ENCODE measurements at regions not wholly inside any gene's neighbourhood (a gene's known extent, or its start where the extent isn't known, plus 50 kb on each side); places are given as distances from the start of the nearest gene placed in this dataset.

GRCh38 chr3:144106970-144107369 is 135.3 kb downstream of the DIPK2A start:
- H3K4me3 ChIP-seq (ENCODE audit: control insufficient read depth in 2 of 3, extremely low read depth in 1 of 3, insufficient read depth in 2 of 3, low read depth in 1 of 3, low read length in 3 of 3), result no peak overlapping the region
- H3K4me2 ChIP-seq (ENCODE audit: control insufficient read depth, extremely low read depth, insufficient read depth, low read depth, low read length), result no peak overlapping the region
- H3K9me1 ChIP-seq (ENCODE audit: control insufficient read depth, extremely low read depth, insufficient read depth, low read length), result no peaks in the 10 kb centered on the region
- H3K9ac ChIP-seq (ENCODE audit: control insufficient read depth, extremely low read depth, insufficient read depth, low read length), result no peak overlapping the region
- H3K27me3 ChIP-seq (ENCODE audit: control insufficient read depth, extremely low read depth, insufficient read depth, low read length), result no peaks in the 10 kb centered on the region
- H3K27ac ChIP-seq (ENCODE audit: control insufficient read depth, insufficient read depth, low read length), result no peak overlapping the region
- FAIRE-seq (no peak), DNase-seq (ENCODE audit: low read depth, low spot score) (no peak)
- no peak overlapping the region for H2AFZ ChIP-seq (ENCODE audit: control insufficient read depth, low read length)
- no peaks in the 10 kb centered on the region for H3K79me2 ChIP-seq (ENCODE audit: control insufficient read depth, insufficient read depth, low read length)
- dilution Hi-C loops (cut with MboI; ENCODE audit: extremely low pct_ligation_motif_present, low sequenced_read_pairs), result no loop called here
- no peaks in the 10 kb centered on the region for H3K36me3 ChIP-seq (ENCODE audit: control insufficient read depth in 2 of 2, extremely low read depth in 1 of 2, insufficient read depth in 2 of 2, low read length in 2 of 2)
- no peaks in the 10 kb centered on the region for H3K4me1 ChIP-seq (ENCODE audit: control insufficient read depth, extremely low read depth, insufficient read depth, low read length)
- TF ChIP-seq CTCF (optimal IDR thresholded peaks at IDR 0.05 in 1 of 3, IDR thresholded peaks at IDR 0.05 in 1 of 3, conservative IDR thresholded peaks at IDR 0.05 in 1 of 3; ENCODE audit: extremely low read depth in 1 of 3, insufficient read depth in 2 of 3, low read length in 3 of 3), result no peak
- no peak for TF ChIP-seq EZH2 (IDR thresholded peaks at IDR 0.05; ENCODE audit: low read length)
- H3K9me3 ChIP-seq (ENCODE audit: control insufficient read depth, low read depth, low read length), result no peaks in the 10 kb centered on the region
- no peaks in the 10 kb centered on the region for H4K20me1 ChIP-seq (ENCODE audit: control insufficient read depth, extremely low read depth, insufficient read depth, low read length)

DNA sequence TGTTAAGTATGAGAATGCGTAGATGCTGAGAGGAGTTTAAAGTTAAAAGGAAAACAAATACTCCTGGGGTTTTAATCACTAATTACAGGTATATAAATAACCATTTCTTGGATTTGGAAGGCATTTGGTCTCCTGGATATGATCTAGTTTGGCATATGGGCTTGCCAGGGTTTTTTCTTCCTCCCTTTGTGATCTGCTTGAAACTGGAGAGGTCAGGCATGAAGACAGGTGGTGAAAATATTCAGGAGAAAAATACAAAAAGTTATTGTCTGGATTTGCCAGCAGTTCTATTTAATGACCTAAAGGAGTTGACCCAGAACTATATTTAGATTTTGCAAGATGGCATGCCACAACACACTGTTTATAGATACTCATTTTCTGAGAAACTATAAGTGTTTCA is 136.3 kb downstream of the DIPK2A start:
- H3K36me3 ChIP-seq (ENCODE audit: control insufficient read depth in 2 of 2, extremely low read depth in 1 of 2, insufficient read depth in 2 of 2, low read length in 2 of 2), result no peaks in the 10 kb centered on the region
- no peaks in the 10 kb centered on the region for H3K4me1 ChIP-seq (ENCODE audit: control insufficient read depth, extremely low read depth, insufficient read depth, low read length)
- FAIRE-seq (no peak), DNase-seq (ENCODE audit: low read depth, low spot score) (no peak)
- TF ChIP-seq EZH2 (IDR thresholded peaks at IDR 0.05; ENCODE audit: low read length) (no peak), CTCF (optimal IDR thresholded peaks at IDR 0.05 in 1 of 3, IDR thresholded peaks at IDR 0.05 in 1 of 3, conservative IDR thresholded peaks at IDR 0.05 in 1 of 3; ENCODE audit: extremely low read depth in 1 of 3, insufficient read depth in 2 of 3, low read length in 3 of 3) (no peak)
- no peak overlapping the region for H3K27ac ChIP-seq (ENCODE audit: control insufficient read depth, insufficient read depth, low read length)
- H3K9ac ChIP-seq (ENCODE audit: control insufficient read depth, extremely low read depth, insufficient read depth, low read length), result no peak overlapping the region
- H3K9me1 ChIP-seq (ENCODE audit: control insufficient read depth, extremely low read depth, insufficient read depth, low read length), result no peaks in the 10 kb centered on the region
- H3K4me2 ChIP-seq (ENCODE audit: control insufficient read depth, extremely low read depth, insufficient read depth, low read depth, low read length), result no peak overlapping the region
- no peak overlapping the region for H3K4me3 ChIP-seq (ENCODE audit: control insufficient read depth in 2 of 3, extremely low read depth in 1 of 3, insufficient read depth in 2 of 3, low read depth in 1 of 3, low read length in 3 of 3)
- dilution Hi-C loops (cut with MboI; ENCODE audit: extremely low pct_ligation_motif_present, low sequenced_read_pairs), result no loop called here
- no peaks in the 10 kb centered on the region for H3K9me3 ChIP-seq (ENCODE audit: control insufficient read depth, low read depth, low read length)
- no peaks in the 10 kb centered on the region for H4K20me1 ChIP-seq (ENCODE audit: control insufficient read depth, extremely low read depth, insufficient read depth, low read length)
- no peaks in the 10 kb centered on the region for H3K79me2 ChIP-seq (ENCODE audit: control insufficient read depth, insufficient read depth, low read length)
- H3K27me3 ChIP-seq (ENCODE audit: control insufficient read depth, extremely low read depth, insufficient read depth, low read length), result no peaks in the 10 kb centered on the region
- H2AFZ ChIP-seq (ENCODE audit: control insufficient read depth, low read length), result no peak overlapping the region
